Glutamatergic neuron (in vitro differentiated cells): ENCODE measurements at regions not wholly inside any gene's neighbourhood (a gene's known extent, or its start where the extent isn't known, plus 50 kb on each side); places are given as distances from the start of the nearest gene placed in this dataset.

Experiments
- DNase-seq: peaks from one replicate; pipeline ENCODE4 v3.0.0; 2022
- H3K27ac Mint-ChIP-seq: one replicate; pipeline ENCODE4 v1.8.0; 2020; ENCODE audit warnings: mild to moderate bottlenecking, mixed read lengths, inconsistent platforms; ENCODE audit not compliant: unreplicated experiment
- H3K27me3 Mint-ChIP-seq: one replicate; pipeline ENCODE4 v1.8.0; 2020; ENCODE audit warnings: mild to moderate bottlenecking, moderate library complexity, mixed read lengths, inconsistent platforms; ENCODE audit not compliant: unreplicated experiment
- H3K36me3 Mint-ChIP-seq: one replicate; pipeline ENCODE4 v1.8.0; 2020; ENCODE audit warnings: mild to moderate bottlenecking, mixed read lengths, inconsistent platforms; ENCODE audit not compliant: unreplicated experiment
- H3K4me1 Mint-ChIP-seq: one replicate; pipeline ENCODE4 v1.8.0; 2020; ENCODE audit warnings: mild to moderate bottlenecking, low read depth, mixed read lengths, inconsistent platforms; ENCODE audit not compliant: unreplicated experiment
- H3K4me3 Mint-ChIP-seq: one replicate; pipeline ENCODE4 v1.8.0; 2020; ENCODE audit warnings: mild to moderate bottlenecking, mixed read lengths, inconsistent platforms; ENCODE audit not compliant: unreplicated experiment
- H3K9me3 Mint-ChIP-seq: one replicate; pipeline ENCODE4 v1.8.0; 2020; ENCODE audit warnings: mild to moderate bottlenecking, moderate library complexity, mixed read lengths, inconsistent platforms; ENCODE audit not compliant: unreplicated experiment
- TF ChIP-seq, protein P1 (sequence below): fragments of 200-600 bp; sonication (generic); IDR thresholded peaks from one replicate; pipeline ENCODE4 v1.5.0; 2021; ENCODE audit not compliant: partially characterized antibody, unreplicated experiment

DNA sequence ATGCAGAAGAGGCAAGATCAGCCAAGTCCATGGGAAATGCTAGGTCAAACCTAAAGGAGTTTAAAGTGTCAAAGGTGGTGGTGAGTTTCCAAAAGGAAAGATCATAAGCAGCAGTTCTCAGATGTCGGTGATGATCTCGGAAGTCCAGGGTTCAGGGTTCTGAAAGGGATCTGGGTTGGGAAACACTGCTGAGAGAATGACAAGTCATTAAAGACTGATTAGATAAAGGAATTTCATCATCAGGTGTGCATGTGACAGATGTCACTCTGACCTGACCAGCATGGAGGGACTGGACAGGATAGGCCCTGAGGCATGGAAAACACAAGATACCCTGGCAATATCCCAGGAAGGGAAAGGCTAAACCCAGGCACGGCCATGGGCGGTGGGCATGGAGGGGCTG is 195.7 kb upstream of the TBL1X start:
- TF ChIP-seq, protein P1, sequence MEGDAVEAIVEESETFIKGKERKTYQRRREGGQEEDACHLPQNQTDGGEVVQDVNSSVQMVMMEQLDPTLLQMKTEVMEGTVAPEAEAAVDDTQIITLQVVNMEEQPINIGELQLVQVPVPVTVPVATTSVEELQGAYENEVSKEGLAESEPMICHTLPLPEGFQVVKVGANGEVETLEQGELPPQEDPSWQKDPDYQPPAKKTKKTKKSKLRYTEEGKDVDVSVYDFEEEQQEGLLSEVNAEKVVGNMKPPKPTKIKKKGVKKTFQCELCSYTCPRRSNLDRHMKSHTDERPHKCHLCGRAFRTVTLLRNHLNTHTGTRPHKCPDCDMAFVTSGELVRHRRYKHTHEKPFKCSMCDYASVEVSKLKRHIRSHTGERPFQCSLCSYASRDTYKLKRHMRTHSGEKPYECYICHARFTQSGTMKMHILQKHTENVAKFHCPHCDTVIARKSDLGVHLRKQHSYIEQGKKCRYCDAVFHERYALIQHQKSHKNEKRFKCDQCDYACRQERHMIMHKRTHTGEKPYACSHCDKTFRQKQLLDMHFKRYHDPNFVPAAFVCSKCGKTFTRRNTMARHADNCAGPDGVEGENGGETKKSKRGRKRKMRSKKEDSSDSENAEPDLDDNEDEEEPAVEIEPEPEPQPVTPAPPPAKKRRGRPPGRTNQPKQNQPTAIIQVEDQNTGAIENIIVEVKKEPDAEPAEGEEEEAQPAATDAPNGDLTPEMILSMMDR: no peak
- Mint-ChIP-seq H3K9me3 (peaks cover 2% of the 10 kb centered on the region), H3K36me3 (no peaks in the 10 kb centered on the region), H3K4me3 (no peak overlapping the region), H3K27ac (no peak overlapping the region), H3K4me1 (peaks cover 3% of the 10 kb centered on the region), H3K27me3 (peaks cover 6% of the 10 kb centered on the region)
- no peak for DNase-seq

DNA sequence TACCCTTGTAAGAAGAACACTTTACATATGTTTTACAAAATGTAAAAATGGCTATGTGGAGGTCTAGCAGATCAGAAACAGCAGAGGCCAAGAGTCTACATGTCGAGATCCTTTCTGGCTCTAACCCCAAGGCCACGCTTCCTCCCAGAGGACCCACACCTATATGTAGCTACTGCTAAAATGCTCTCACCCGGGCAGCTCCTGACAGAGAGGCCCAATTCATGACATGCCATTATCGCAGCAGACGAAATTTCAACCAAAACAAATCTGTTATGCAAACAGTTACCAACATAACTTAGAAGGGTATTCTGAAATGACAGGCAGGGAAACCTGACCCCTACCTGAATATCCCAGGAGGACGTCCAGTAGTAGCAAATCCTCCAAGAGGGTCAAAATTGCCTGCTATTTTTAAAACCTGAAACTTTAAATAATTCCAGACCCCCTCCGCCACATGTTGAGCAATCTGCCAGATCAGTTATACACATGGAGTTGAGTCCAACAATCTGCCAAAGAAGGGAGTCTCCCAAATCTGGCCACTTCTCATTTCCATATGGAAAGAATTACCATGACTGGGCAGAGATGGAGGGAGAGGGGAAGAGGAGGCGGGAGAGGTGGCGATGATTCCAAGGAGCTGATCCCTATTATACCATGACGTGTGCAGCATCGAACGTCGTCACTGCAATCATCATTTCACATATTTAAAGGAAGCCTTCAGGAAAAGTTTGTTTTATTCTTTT is 192.9 kb upstream of the TBL1X start:
- TF ChIP-seq, protein P1: no peak
- H3K27me3 Mint-ChIP-seq: peaks cover 6% of the 10 kb centered on the region
- H3K9me3 Mint-ChIP-seq: no peaks in the 10 kb centered on the region
- no peak overlapping the region for H3K27ac Mint-ChIP-seq
- H3K4me3 Mint-ChIP-seq: no peak overlapping the region
- H3K4me1 Mint-ChIP-seq: peaks cover 3% of the 10 kb centered on the region
- no peak for DNase-seq
- H3K36me3 Mint-ChIP-seq: no peaks in the 10 kb centered on the region

DNA sequence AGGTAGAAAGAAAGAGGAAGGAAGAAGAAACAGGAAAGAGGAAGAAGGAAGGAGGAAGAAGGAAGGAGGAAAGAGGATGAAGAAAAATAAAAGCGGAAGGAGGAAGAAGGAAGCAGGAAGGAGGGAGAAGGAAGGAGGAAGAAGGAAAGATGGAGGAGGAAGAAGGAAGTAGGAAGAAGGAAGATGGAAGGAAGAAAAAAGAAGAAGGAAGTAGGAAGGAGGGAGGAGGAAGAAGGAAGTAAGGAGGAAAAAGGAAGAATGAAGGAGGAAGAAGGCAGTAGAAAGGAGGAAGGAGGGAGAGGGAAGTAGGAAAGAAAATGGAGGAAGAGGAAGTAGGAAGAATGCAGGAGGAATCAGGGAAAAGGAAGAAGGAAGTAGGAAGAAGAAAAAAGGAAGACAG is 191.1 kb upstream of the TBL1X start:
- no peak for DNase-seq
- H3K36me3 Mint-ChIP-seq: no peaks in the 10 kb centered on the region
- no peak overlapping the region for H3K27ac Mint-ChIP-seq
- TF ChIP-seq, protein P1: no peak
- H3K27me3 Mint-ChIP-seq: peaks cover 7% of the 10 kb centered on the region
- no peak overlapping the region for H3K4me3 Mint-ChIP-seq
- H3K4me1 Mint-ChIP-seq: peaks cover 15% of the 10 kb centered on the region
- peaks cover 2% of the 10 kb centered on the region for H3K9me3 Mint-ChIP-seq

DNA sequence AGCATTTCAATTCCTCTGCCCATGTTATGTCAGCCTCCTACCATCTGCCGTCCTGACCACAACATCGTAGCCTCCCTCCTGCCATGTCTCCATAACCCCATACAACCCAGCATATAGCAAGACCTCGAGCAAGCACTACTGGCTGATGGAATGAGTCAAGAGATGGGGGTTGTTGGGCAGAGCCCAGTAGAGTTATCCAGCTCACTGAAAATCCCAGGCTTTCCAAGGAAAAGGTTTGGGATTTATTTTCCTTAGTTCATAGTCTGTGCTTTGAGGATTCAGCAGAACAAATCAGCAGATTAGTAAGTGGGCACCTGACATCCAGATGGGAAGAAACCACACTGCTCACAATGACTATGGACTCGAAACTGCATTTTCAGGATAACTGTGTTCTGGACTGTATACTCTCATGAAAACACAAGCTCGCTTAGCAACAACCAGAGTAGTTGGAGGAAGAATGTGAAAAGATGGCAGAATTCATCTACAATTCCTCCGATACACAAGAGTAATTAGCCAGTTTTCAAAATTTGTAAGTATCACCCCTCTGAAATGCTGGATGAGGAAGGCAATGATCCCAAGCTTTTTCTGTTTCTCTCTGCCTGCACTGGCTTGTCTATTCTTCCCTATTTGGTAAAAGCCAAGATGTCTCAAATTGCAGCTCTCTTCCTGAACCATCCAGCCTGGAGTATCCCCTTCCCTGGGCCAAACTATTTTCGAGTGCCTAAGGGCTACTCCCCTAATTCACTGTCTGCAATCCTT is 186.2 kb upstream of the TBL1X start:
- H3K27me3 Mint-ChIP-seq: peaks cover 6% of the 10 kb centered on the region
- peaks cover 16% of the 10 kb centered on the region for H3K4me1 Mint-ChIP-seq
- H3K36me3 Mint-ChIP-seq: no peaks in the 10 kb centered on the region
- no peak overlapping the region for H3K27ac Mint-ChIP-seq
- peaks cover 2% of the 10 kb centered on the region for H3K9me3 Mint-ChIP-seq
- no peak overlapping the region for H3K4me3 Mint-ChIP-seq
- DNase-seq: no peak
- TF ChIP-seq, protein P1: no peak

DNA sequence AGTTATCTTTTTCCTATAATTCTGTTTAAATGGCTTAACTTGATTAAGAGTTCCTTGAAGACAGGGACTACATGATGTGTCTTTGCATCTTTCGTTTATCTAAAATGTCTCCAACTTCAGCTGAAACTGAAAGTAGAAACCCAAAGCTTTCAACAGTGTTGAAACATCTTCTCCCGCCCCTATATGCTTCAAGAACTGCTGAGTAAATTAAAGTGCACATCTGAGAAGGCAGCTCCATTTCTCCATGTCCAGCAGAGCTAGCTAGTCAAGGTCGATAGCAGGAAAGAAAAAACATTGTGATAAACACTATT is 185.7 kb upstream of the TBL1X start:
- Mint-ChIP-seq H3K4me1 (peaks cover 16% of the 10 kb centered on the region), H3K27me3 (peaks cover 6% of the 10 kb centered on the region), H3K27ac (no peak overlapping the region), H3K9me3 (peaks cover 2% of the 10 kb centered on the region), H3K4me3 (no peak overlapping the region), H3K36me3 (no peaks in the 10 kb centered on the region)
- TF ChIP-seq, protein P1: no peak
- no peak for DNase-seq
